ENCODE measurements at regions not wholly inside any gene's neighbourhood (a gene's known extent, or its start where the extent isn't known, plus 50 kb on each side); places are given as distances from the start of the nearest gene placed in this dataset.
"Not testable (repeated sequence)": the region's sequence is repeated elsewhere in the genome, so short reads cannot be mapped to it uniquely, and the experiment has no call there.

GRCh38 chr10:50688183-50688582 is 51.6 kb upstream of the ASAH2B start:
- in situ Hi-C loops (cut with HindIII; ENCODE audit: extremely low pct_ligation_motif_present, low pct_unique_long_range_greater_than_20kb); H3K27me3 ChIP-seq (ENCODE audit: control insufficient read depth in 1 of 2, insufficient read depth in 2 of 2, low read length in 2 of 2); FAIRE-seq; POLR2A ChIA-PET; H2AFZ ChIP-seq (ENCODE audit: low read length); H3K27ac ChIP-seq (ENCODE audit: extremely low read length, insufficient read depth, low read length); ATAC-seq; BruUV-seq (replicated peaks); H3K9ac ChIP-seq (ENCODE audit: insufficient read depth, low read depth, low read length); CTCF ChIA-PET (ENCODE audit: low intra/inter-chr PET ratio, low total read pairs); H3K36me3 ChIP-seq (replicated peaks in 1 of 2; ENCODE audit: control insufficient read depth in 1 of 2, insufficient read depth in 2 of 2, low read length in 2 of 2); H3K4me2 ChIP-seq (ENCODE audit: low read depth, low read length); H3K4me3 ChIP-seq (replicated peaks in 1 of 3; ENCODE audit: insufficient read depth in 1 of 3, low read depth in 2 of 3, low read length in 3 of 3); H3K4me1 ChIP-seq (ENCODE audit: insufficient read depth, low read length); DNase-seq (ENCODE audit: low spot score); intact Hi-C loops (cut with micrococcal nuclease; ENCODE audit: unreplicated experiment); H3K79me2 ChIP-seq (ENCODE audit: insufficient read depth, low read length); H4K20me1 ChIP-seq (ENCODE audit: insufficient read depth, low read length); H3K9me3 ChIP-seq (ENCODE audit: low read length); TF ChIP-seq ATF7 (CRISPR knock-in tag; IDR thresholded peaks at IDR 0.05): not testable (repeated sequence)
- WGBS (ENCODE audit: low lambda C conversion rate), result 0% methylated on average over 2 of the region's 4 CpGs
- TF ChIP-seq ATF7 (IDR thresholded peaks at IDR 0.05), result peak; percentile 44; the same call in 1 of the 2 replicates

- CTCF ChIA-PET (ENCODE audit: low intra/inter-chr PET ratio, low total read pairs); intact Hi-C loops (cut with micrococcal nuclease; ENCODE audit: unreplicated experiment); in situ Hi-C loops (cut with HindIII; ENCODE audit: extremely low pct_ligation_motif_present, low pct_unique_long_range_greater_than_20kb); H3K4me2 ChIP-seq (ENCODE audit: low read depth, low read length); H3K4me3 ChIP-seq (replicated peaks in 1 of 3; ENCODE audit: insufficient read depth in 1 of 3, low read depth in 2 of 3, low read length in 3 of 3); H3K4me1 ChIP-seq (ENCODE audit: insufficient read depth, low read length); FAIRE-seq; H3K27me3 ChIP-seq (ENCODE audit: control insufficient read depth in 1 of 2, insufficient read depth in 2 of 2, low read length in 2 of 2); H3K36me3 ChIP-seq (replicated peaks in 1 of 2; ENCODE audit: control insufficient read depth in 1 of 2, insufficient read depth in 2 of 2, low read length in 2 of 2); H3K9ac ChIP-seq (ENCODE audit: insufficient read depth, low read depth, low read length); H3K9me3 ChIP-seq (ENCODE audit: low read length); H4K20me1 ChIP-seq (ENCODE audit: insufficient read depth, low read length); POLR2A ChIA-PET; H3K79me2 ChIP-seq (ENCODE audit: insufficient read depth, low read length); BruUV-seq (replicated peaks); DNase-seq (ENCODE audit: low spot score); H2AFZ ChIP-seq (ENCODE audit: low read length); H3K27ac ChIP-seq (ENCODE audit: extremely low read length, insufficient read depth, low read length); ATAC-seq: not testable (repeated sequence)
- WGBS (ENCODE audit: low lambda C conversion rate), result 0% methylated on average over 3 of the region's 6 CpGs
These were observed 55.4 kb upstream of the ASAH2B start for GRCh38 chr10:50684365-50684764.

GRCh38 chr10:50683198-50683751 is 56.5 kb upstream of the ASAH2B start:
- H3K4me2 ChIP-seq (ENCODE audit: low read depth, low read length); in situ Hi-C loops (cut with HindIII; ENCODE audit: extremely low pct_ligation_motif_present, low pct_unique_long_range_greater_than_20kb); BruUV-seq (replicated peaks); intact Hi-C loops (cut with micrococcal nuclease; ENCODE audit: unreplicated experiment); DNase-seq (ENCODE audit: low spot score); H3K27ac ChIP-seq (ENCODE audit: extremely low read length, insufficient read depth, low read length); H3K9ac ChIP-seq (ENCODE audit: insufficient read depth, low read depth, low read length); H3K27me3 ChIP-seq (ENCODE audit: control insufficient read depth in 1 of 2, insufficient read depth in 2 of 2, low read length in 2 of 2); H3K4me1 ChIP-seq (ENCODE audit: insufficient read depth, low read length); POLR2A ChIA-PET; CTCF ChIA-PET (ENCODE audit: low intra/inter-chr PET ratio, low total read pairs); H3K36me3 ChIP-seq (replicated peaks in 1 of 2; ENCODE audit: control insufficient read depth in 1 of 2, insufficient read depth in 2 of 2, low read length in 2 of 2); H4K20me1 ChIP-seq (ENCODE audit: insufficient read depth, low read length); ATAC-seq; H3K79me2 ChIP-seq (ENCODE audit: insufficient read depth, low read length); FAIRE-seq; H2AFZ ChIP-seq (ENCODE audit: low read length); H3K4me3 ChIP-seq (replicated peaks in 1 of 3; ENCODE audit: insufficient read depth in 1 of 3, low read depth in 2 of 3, low read length in 3 of 3); H3K9me3 ChIP-seq (ENCODE audit: low read length): not testable (repeated sequence)
- 43% methylated on average over 6 of the region's 16 CpGs for WGBS (ENCODE audit: low lambda C conversion rate)

GRCh38 chr10:50680606-50681005 is 56.9 kb upstream of the SGMS1 start:
- H3K79me2 ChIP-seq (ENCODE audit: insufficient read depth, low read length); H3K27me3 ChIP-seq (ENCODE audit: control insufficient read depth in 1 of 2, insufficient read depth in 2 of 2, low read length in 2 of 2); H3K4me3 ChIP-seq (replicated peaks in 1 of 3; ENCODE audit: insufficient read depth in 1 of 3, low read depth in 2 of 3, low read length in 3 of 3); H2AFZ ChIP-seq (ENCODE audit: low read length); H3K9me3 ChIP-seq (ENCODE audit: low read length); in situ Hi-C loops (cut with HindIII; ENCODE audit: extremely low pct_ligation_motif_present, low pct_unique_long_range_greater_than_20kb); CTCF ChIA-PET (ENCODE audit: low intra/inter-chr PET ratio, low total read pairs); BruUV-seq (replicated peaks); intact Hi-C loops (cut with micrococcal nuclease; ENCODE audit: unreplicated experiment); POLR2A ChIA-PET; H4K20me1 ChIP-seq (ENCODE audit: insufficient read depth, low read length); H3K4me2 ChIP-seq (ENCODE audit: low read depth, low read length); H3K9ac ChIP-seq (ENCODE audit: insufficient read depth, low read depth, low read length); H3K36me3 ChIP-seq (replicated peaks in 1 of 2; ENCODE audit: control insufficient read depth in 1 of 2, insufficient read depth in 2 of 2, low read length in 2 of 2); DNase-seq (ENCODE audit: low spot score); H3K4me1 ChIP-seq (ENCODE audit: insufficient read depth, low read length); H3K27ac ChIP-seq (ENCODE audit: extremely low read length, insufficient read depth, low read length); ATAC-seq; FAIRE-seq: not testable (repeated sequence)
- 60% methylated on average over 2 of the region's 10 CpGs for WGBS (ENCODE audit: low lambda C conversion rate)

Measured in HepG2 (cell line).